LoVo (cell line): ENCODE measurements at regions not wholly inside any gene's neighbourhood (a gene's known extent, or its start where the extent isn't known, plus 50 kb on each side); places are given as distances from the start of the nearest gene placed in this dataset.

Experiments used
- DNase-seq: peaks from one replicate; pipeline ENCODE4 v3.0.0-alpha.2; 2016; ENCODE audit warnings: low spot score

GRCh38 chr13:108360139-108360538 lies 90.6 kb downstream of the TNFSF13B start:
- DNase-seq: no peak

- DNase-seq: no peak
Measured at GRCh38 chr13:108361769-108362168, 92.3 kb downstream of the TNFSF13B start.

GRCh38 chr13:108363666-108364065 lies 94.1 kb downstream of the TNFSF13B start:
- no peak for DNase-seq

- no peak for DNase-seq
Measured at GRCh38 chr13:108365255-108365654, 95.7 kb downstream of the TNFSF13B start.

GRCh38 chr13:108368250-108368905 lies 98.9 kb downstream of the TNFSF13B start:
- DNase-seq: no peak

- DNase-seq: no peak
Measured at GRCh38 chr13:108369412-108369811, 99.9 kb downstream of the TNFSF13B start.

GRCh38 chr13:108375034-108375433 lies 105.5 kb downstream of the TNFSF13B start:
- DNase-seq: no peak

- no peak for DNase-seq
Measured at GRCh38 chr13:108375772-108376171, 106.3 kb downstream of the TNFSF13B start.

GRCh38 chr13:108376308-108376707 lies 106.8 kb downstream of the TNFSF13B start:
- DNase-seq: no peak

- no peak for DNase-seq
Measured at GRCh38 chr13:108377646-108378206, 108.2 kb downstream of the TNFSF13B start.

GRCh38 chr13:108383667-108384066 lies 114.1 kb downstream of the TNFSF13B start:
- no peak for DNase-seq

GRCh38 chr13:108387156-108387555 lies 117.6 kb downstream of the TNFSF13B start:
- DNase-seq: no peak

- DNase-seq: no peak
Measured at GRCh38 chr13:108402850-108403249, 133.3 kb downstream of the TNFSF13B start.

GRCh38 chr13:108407495-108407894 lies 138.0 kb downstream of the TNFSF13B start:
- DNase-seq: no peak

- DNase-seq: no peak
Measured at GRCh38 chr13:108408672-108409071, 139.2 kb downstream of the TNFSF13B start.

- DNase-seq: no peak
Measured at GRCh38 chr13:108409730-108410129, 140.2 kb downstream of the TNFSF13B start.

GRCh38 chr13:108419768-108420167 lies 150.2 kb downstream of the TNFSF13B start:
- no peak for DNase-seq

- DNase-seq: no peak
Measured at GRCh38 chr13:108425056-108425455, 155.5 kb downstream of the TNFSF13B start.

- no peak for DNase-seq
Measured at GRCh38 chr13:108426893-108427292, 157.4 kb downstream of the TNFSF13B start.

GRCh38 chr13:108427355-108427754 lies 157.8 kb downstream of the TNFSF13B start:
- DNase-seq: no peak

GRCh38 chr13:108428691-108429090 lies 159.2 kb downstream of the TNFSF13B start:
- no peak for DNase-seq

GRCh38 chr13:108433976-108434755 lies 164.6 kb downstream of the TNFSF13B start:
- no peak for DNase-seq
